Posterior vena cava (tissue), 2 donors: ENCODE measurements at regions not wholly inside any gene's neighbourhood (a gene's known extent, or its start where the extent isn't known, plus 50 kb on each side); places are given as distances from the start of the nearest gene placed in this dataset.

Experiments used
- DNase-seq: peaks from one replicate; pipeline ENCODE4 v3.0.0-alpha.2; 2020; ENCODE audit warnings: low spot score
- intact Hi-C, 2 donors: fragments of 100-400 bp; cut with DNase I; formaldehyde crosslinking; loops; one replicate each; pipeline versions ENCODE4 v1.14.1 to v1.14.2; 2022 to 2023
- donor health status: DM: yes; HTN: yes; CAD: no.
- donor health status: DM: yes; HTN: yes; CAD: no.

DNA sequence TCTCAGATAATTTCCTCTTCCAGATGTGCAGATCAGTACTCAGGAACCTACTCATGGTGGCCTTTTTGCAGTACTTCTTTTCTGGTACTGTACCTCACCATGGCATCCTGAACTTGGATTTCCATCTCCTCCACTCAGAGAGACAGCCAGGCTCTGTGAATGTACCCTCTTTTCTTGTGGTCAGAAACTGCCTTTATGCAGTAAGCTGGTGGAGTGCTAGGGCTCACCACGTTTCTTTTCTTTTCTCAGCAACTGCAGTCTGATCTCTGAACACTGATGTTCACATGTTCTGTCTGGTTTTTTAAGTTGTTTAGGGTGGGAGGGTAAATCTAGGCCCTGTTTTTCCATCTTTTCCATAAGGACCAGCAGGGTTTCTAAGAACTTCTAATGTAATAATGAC lies 99.8 kb upstream of the NRXN3 start:
- intact Hi-C loops = no loop called here
- no peak for DNase-seq

DNA sequence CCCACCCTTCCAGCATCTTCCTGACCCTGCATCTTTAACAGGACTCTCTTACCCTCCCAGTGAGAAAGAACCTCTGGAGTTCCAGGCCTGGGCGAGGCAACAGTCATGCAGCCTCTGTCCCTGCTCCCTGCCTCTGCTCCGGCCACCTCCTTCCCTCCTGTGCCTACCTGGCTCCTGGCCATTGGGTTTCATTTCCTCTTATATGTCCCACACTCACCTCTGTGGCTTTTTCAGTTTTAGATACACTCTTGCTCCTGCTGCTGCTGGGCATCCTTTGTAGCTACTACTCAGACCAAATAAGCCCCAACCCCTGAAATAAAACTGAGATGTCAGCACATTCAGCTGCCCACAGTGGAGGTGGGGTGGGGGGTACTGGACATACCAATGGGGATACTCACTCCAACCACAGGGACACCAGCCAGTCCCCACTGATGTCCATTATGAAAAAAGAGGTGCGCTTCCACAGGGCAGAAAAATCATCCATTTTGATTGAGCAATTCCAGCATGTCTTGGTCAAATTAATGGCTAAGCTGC lies 99.1 kb upstream of the NRXN3 start:
- no peak for DNase-seq
- intact Hi-C loops = no loop called here

DNA sequence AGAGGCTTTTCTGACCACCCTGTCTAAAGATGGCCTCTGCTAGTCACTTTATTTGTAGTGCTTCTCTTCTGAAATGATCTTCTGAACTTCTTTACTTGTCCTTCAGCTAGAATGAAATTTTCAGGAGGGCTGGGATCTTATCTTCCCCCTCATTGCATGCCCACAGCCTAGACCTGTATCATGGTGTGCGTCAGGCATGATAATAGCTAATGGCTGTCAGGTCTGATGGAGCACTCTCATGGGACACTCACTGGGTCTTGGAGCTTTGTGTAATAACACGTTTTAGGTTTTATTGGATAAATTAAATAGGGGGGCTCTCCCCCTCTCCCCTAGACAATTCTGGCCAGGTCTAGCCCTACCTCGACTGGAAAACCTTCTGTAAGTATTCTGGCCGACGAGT lies 97.1 kb upstream of the NRXN3 start:
- intact Hi-C loops = no loop called here
- no peak for DNase-seq

DNA sequence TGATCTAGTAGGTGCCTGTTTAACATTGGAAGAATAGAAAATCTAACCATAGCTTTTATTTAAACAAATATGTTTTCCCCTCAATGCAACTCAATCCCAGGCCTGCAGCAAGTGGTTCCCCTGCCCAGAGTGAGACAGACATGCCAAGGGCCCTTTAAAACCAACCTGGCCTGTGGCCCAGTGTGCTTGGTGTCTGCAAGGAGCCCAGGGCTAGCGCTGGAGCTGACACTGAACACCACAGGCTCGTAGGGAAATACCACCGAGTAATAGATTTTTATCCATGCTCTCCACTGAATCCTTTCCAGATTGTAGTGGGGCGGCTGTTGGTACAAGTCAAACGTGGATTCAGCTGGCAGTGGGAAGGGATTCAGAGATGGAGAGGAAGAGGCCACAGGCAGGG lies 95.6 kb upstream of the NRXN3 start:
- DNase-seq = no peak
- intact Hi-C loops = no loop called here

DNA sequence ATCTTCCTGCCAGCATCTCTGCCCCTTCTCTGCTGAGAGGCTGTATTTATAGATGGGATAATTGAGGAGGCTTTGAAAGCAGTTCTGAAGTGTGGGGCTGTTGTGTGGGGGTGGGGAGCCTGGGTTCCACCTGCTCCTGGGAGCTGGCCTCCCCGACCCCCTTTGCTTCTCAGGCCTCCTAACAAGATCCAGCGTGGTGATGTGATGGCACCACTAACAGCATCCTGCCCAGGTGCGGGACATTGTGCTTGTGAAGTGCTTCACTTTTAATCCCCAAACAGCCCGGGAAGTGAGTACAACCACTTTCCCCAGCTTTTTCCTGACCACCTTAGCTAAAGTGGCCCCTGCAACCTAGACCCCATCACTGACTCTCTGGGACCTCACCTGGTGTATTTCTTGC lies 95.1 kb upstream of the NRXN3 start:
- DNase-seq = no peak
- intact Hi-C loops = no loop called here

DNA sequence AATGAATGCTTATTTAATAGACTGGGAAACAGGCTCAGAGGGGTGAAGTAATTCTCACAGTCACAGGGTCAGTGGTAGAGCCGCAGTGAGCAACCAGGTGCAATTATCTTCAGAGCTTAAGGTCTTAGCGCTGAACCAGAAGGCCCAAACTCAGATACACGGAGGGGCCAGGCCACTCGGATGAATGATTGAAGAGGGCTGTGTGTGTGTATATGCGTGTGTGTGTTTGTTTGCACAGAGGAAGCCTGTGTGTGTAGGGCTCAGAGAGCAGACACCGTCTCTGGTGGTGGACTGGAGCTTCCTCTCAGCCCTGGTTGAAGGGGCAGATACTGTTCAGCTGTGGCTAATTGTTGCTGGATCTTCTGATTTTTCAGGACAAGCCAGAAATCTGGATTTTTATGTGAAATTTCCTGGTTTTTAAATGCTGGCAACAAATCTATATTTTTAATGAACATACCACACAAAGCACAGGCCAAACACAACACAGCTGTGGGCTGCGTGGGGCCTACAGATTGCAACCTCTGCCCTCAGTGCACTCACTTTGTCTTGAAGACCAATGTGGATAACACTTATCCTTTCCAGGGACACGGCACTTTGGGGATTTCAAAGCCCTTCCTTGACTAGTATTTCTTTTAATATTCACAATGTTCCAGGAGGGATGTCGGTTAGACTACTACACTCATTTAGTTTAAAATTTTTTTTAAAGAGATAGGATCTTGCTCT lies 94.5 kb upstream of the NRXN3 start:
- intact Hi-C loops = no loop called here
- DNase-seq = no peak

DNA sequence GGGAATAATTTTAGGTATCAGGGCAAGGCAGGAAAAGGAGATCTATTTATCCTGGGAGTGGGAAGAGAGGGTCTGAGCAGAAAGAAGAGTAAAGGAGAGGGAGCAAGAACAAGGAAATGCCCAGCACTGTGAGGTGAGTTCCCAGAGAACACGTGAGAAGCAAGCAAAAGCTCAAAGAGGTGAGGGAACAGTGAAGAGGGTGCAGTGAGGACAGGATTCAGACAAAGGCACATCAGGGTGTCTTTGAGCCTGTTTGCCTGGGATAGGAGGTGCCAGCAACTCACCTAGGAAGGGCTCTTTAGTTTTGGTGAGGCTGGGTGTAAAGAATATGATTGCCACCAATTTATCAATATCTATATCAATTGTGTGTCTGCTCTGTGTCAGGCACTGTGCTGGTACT lies 88.9 kb upstream of the NRXN3 start:
- intact Hi-C loops = no loop called here

DNA sequence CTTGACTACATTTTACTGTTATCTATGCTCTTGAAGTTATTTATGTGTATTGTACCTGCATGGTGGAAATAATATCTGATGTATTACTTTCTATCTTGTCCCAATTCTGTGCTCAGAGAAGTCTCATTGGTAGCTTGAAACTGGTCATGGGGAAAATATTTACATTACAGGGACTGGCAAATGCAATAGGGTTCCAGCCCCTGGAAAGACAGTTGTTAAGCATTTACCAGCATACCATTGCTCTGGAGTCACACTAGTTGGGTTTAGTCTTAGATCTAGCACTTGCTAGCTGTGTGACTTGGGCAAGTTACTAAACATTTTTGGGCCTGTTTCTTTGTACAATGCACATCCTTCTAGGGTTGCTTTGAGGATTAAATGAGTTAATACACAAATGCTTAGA lies 86.3 kb upstream of the NRXN3 start:
- intact Hi-C loops = no loop called here
- no peak for DNase-seq

More for the DNA sequence above, 88.9 kb upstream of the NRXN3 start:
- no peak for DNase-seq

DNA sequence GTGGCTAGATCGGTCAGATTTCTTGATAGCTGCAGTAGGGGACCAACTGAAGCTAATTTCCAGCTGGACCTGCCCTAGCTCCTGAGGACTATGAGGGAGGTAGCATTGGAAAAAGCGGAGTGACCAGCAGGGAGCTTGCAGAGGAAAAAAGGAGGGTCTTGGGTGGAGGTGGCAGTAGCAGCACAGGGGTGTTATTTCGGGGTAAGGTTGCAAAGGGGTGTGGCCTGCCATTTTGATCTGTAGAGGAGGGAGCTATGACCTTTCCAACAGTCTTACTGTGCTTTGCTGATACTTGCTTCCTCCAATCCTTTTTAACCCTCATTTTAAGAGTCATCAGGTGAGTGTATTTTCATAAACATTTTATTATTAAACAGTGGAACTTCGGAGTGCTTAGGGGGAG lies 83.8 kb upstream of the NRXN3 start:
- intact Hi-C loops = no loop called here
- no peak for DNase-seq

DNA sequence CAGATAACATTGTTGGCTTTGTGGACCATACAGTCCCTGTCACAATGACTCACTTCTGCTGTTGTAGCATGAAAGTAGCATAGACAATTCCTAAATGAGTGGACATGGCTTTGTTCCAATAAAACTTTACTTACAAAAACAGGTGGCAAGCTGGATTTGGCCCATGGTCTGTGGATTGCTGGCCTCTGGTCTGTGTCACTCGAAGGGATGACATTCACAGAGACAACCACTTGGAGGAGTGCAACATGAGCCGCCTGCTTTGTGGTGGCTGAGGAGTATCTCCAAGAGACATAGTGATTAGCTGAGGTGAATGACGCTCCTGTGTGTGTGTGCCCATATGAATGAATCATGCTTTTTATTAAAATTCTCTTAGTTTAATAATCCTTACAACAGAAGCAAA lies 81.3 kb upstream of the NRXN3 start:
- intact Hi-C loops = no loop called here
- DNase-seq = no peak

DNA sequence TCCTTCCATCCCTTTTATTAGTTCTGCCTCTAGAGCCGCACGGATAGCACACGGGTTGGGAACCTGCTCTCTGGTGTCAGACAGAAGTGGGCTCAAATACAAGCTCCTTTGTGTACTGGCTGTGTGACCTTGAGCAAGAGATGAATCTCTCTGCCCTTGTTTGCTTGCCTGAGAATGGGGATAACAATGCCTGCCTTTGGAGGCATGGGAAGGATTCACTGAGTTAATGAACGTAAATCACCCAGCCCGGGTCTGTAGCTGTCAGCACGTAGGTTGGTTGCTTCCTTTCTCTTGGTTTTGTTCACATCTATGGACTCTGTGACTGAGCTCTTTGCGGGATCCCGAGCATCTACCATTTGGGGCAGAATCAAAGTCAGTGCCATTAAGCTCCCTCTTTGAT lies 79.3 kb upstream of the NRXN3 start:
- intact Hi-C loops = no loop called here
- no peak for DNase-seq

DNA sequence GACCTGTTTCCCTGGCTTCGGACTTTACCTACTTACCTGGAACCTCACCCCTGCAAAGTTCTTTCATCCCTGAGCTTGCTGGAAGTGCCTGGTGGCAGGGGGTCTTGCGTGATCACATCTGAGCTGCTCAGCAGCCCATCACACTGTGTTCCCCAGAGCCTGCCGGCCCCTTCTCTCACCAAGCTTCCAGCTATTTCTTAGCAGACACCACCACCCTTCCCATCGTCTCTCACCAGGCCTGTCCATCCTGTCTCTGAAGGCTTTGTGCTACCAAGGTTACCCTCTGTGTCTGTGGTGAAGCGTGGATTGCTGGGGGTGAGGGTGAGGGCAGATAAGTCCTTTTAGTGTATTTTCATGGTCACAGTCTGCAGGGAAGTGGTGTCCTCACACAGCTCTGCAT lies 78.8 kb upstream of the NRXN3 start:
- DNase-seq = no peak
- intact Hi-C loops = no loop called here

DNA sequence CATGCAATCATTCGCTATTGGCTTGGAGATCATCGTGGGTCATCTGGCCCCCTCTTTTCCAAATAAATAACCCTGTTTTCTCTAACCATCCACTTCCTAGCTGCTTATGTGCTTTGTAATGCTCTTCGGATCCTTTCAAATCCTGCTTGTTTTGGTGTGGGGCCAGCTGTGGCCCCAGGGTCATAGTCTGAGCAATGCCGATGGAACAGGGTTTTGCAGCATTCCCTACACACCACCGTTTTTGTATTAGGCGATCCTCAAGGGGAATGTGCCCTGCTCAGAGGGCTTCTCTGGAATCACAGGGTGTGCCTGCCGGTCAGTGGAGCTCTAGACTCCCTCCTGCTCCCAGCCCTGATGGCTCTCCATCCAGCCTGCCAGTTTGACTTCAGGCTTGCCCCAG lies 78.1 kb upstream of the NRXN3 start:
- no peak for DNase-seq
- intact Hi-C loops = no loop called here

DNA sequence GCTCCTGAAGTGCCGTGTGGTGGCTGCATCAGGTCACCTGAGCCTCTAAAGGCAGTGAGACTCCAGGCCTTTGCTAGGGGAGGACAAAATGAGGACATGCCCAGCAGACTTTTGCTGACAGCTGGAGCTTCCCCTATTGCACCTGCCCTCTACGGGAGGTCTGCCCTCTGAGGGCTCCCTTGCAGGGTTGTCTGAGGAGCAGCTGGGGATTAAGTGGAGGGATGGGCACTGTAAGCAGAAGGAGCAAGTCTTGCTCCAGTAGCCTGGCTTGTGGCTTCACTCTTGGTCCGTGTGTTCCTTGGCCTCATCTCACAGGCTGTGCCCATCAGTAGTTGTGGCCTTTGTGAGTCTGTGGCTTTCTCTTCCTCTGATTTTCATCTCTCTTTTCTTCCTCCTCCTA lies 66.9 kb upstream of the NRXN3 start:
- intact Hi-C loops = no loop called here
- DNase-seq = no peak

DNA sequence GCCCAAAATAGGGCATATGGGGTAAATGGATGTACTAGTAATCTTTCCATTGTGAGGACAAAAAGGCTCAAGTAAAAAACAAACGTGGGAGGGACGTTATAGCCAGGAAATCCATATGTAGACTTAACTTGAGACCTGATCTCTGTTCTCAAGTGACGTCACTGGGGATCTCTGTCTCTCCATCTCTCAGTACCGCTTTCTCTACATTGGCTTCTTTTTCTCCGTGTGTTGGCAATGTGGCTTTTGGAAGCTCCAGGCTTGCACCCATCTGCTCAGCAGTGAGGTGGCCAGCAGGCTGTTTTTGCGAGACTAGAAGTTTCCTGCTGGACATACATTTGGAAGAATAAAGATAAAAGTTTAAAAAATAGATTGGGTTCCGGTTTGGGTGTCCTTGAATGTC lies 66.0 kb upstream of the NRXN3 start:
- intact Hi-C loops = no loop called here
- DNase-seq = no peak

DNA sequence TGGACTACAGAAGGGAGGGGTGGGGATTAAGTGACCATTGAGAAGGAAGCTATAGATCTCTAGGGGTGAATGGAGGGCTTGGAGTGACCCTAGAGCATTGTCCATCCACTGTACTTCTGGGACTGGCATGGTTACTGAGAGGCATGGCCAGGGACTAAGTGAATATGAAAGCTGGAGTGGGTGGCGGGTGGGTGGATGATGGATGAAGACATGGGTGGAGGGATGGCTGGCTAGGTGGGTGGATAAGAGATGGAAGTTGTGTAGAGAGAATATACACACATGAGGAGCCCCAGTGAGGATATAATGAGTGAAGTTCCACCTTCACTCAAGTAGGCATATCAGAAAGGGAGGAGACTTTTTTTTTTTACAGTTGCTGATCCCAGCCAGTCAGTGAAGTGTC lies 65.5 kb upstream of the NRXN3 start:
- intact Hi-C loops = no loop called here
- DNase-seq = no peak

DNA sequence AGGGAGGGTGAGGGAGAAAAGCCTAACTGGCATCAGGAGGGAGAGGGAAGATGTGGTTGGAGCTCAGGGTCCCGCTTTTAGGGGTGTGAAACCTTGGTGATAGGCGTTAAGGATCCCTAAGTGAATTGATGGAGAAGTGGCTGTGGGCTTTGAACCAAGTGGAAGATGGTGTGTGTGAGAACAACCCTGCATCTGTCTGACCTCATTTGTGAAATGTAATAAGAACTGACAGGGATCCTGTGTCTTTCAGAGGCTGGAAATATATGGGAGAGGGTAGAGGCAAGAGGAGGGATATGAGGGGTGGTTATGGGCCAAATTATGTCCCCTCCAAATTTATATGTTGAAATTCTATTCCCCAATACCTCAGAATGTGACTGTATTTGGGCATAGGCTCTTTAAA lies 63.8 kb upstream of the NRXN3 start:
- DNase-seq = no peak
- intact Hi-C loops = no loop called here

DNA sequence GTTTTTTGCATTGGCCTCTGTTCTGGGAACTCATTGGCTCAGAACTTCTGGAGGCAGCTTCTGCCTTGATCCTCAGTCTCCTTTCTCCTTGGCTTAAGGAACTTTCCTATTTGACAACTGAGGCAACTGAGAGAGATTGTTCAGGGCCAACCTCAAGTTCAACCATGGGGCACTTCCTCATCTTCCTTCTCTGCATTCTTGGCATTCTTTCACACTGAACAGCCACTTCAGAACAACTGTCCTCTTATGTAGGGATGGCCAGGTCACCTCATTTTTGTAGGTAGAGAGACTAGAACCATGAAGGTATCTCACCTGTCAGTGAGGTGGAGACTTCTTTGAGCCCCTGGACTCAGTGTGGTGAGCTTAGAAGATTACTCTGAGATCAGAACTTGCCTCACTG lies 63.0 kb upstream of the NRXN3 start:
- intact Hi-C loops = no loop called here
- DNase-seq = no peak

DNA sequence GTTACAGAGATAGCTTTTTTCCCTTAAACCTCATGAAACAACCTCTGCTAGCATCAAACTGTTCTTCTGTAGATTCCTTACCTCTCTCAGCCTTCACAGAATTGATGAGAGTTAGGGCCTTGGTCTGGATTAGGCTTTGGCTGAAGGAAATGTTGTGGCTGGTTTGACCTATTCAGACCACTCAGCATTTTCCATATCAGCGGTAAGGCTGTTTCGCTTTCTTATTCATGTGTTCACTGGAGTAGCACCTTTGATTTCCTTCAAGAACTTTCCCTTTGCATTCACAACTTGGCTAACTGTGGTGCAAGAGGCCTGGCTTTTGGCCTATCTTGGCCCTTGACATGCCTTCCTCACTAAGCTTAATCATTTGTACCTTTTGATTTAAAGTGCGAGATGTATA lies 50.7 kb upstream of the NRXN3 start:
- DNase-seq = no peak
- intact Hi-C loops = no loop called here
